Femur (tissue), 1 donor: ENCODE measurements at regions not wholly inside any gene's neighbourhood (a gene's known extent, or its start where the extent isn't known, plus 50 kb on each side); places are given as distances from the start of the nearest gene placed in this dataset.
"Not testable (repeated sequence)": the region's sequence is repeated elsewhere in the genome, so short reads cannot be mapped to it uniquely, and the experiment has no call there.

Source experiments
- DNase-seq: peaks from one replicate; pipeline ENCODE4 v3.0.0-alpha.2; 2017

- no peak for DNase-seq
These were observed 471.6 kb upstream of the FOXG1 start for GRCh38 chr14:28294834-28295440.

DNA sequence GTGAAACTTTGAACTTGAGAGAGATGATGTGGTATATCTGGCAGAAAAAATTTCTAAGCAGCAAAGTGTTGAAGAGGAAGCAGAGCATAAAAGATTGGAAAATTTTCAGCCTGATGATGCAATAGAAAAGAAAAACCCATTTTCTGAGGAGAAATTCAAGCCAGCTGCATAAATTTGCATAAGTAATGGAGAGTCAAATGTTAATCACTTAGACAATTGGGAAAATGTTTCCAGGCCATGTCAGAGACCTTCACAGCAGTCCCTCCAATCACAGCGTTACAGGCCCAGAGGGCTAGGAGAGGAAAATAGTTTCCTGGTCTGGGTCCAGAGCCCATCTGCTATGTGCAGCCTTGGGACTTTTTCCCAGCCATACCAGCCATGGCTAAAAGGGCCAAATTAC is 469.0 kb upstream of the FOXG1 start:
- no peak for DNase-seq

DNA sequence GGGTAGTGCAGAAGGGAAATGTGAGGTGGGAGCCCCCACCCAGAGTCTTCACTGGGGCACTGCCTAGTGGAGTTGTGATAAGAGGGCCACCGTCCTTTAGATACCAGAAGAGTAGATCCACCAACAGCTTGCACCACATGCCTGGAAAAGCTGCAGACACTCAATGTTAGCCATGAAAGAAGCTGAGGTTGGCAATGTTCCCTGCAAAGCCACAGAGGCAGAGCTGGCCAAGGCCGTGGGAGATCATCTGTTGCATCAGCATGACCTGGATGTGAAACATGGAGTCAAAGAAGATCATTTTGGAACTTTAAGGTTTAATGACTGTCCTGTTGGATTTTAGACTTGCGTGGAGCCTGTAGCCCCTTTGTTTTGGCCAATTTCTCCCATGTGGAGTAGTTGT is 468.4 kb upstream of the FOXG1 start:
- DNase-seq, result no peak

DNA sequence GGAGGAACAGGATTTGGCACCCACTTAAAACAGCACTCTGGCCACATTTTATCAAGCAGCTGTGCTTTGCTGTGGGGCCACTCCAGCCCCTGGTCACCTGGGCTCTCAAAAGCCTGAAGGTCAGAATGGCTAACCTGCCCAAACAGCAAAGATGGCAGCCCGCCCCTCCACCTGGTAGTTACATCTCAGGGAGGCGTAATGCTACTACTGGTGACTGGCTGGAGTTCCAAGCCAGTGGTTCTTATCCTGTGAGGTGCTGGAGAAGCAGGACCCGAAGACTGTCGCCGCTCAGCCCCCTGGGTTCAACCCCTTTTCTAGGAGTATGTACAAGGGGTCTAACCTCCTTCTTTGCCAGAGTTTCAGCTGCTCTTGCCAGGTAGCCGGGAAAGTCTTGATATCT is 467.4 kb upstream of the FOXG1 start:
- DNase-seq, result no peak

DNA sequence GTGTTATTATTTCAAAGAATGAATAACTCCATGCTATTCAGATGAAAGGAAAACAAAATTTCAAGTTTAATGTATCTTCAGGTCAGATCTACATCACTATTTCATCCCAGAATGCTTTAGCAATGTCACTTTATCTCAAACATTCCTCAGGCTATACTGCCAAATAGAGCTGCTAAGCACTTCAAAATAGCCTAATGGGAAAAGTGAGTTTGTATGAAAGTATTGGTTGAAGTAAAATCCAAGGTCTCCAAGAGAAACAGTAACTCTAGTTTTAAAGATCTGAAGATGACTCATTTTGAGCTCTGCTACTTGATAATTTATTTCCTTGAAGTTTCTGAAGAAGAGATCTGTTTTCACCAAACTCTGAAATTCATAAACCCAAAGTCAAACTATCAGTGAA is 466.2 kb upstream of the FOXG1 start:
- DNase-seq, result no peak

GRCh38 chr14:28301179-28301578 is 465.4 kb upstream of the FOXG1 start:
- no peak for DNase-seq

DNA sequence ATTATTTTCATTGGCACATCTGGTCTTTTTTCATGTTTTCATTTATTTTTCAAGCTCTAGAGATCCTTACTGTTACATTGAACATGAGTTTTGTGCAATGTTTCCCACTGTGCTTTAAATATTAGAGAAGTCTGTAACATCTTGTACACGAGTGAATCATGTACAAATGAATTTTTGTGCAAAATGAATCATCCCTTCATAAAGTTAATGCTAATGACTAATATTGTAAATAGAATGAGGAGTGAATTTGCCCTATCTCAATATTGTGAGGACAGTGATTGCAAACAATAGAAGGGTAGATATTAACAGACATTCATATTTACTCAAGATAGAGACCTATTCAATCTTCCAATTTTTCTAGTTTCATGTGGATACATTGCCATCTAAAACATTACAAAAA is 463.3 kb upstream of the FOXG1 start:
- no peak for DNase-seq

DNA sequence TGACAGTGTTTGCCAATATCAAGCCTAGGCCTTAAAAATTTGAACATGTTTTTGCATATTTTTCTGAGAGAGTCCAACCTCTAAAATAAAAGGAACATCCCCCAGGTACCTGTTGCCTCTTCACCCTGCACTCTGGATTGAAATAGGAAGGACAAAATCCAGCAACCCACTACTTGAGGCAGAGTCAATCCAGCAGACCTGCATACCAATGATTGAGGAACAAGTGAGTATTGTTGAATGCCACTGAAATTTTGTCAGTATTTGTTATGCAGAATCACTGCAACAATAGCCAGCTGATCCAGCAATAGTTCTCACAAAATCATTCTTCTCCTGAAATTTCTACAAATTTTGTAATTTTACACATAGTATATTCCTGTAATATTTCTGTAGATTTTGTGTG is 460.6 kb upstream of the FOXG1 start:
- DNase-seq, result no peak

- no peak for DNase-seq
These were observed 459.1 kb upstream of the FOXG1 start for GRCh38 chr14:28307506-28307905.

DNA sequence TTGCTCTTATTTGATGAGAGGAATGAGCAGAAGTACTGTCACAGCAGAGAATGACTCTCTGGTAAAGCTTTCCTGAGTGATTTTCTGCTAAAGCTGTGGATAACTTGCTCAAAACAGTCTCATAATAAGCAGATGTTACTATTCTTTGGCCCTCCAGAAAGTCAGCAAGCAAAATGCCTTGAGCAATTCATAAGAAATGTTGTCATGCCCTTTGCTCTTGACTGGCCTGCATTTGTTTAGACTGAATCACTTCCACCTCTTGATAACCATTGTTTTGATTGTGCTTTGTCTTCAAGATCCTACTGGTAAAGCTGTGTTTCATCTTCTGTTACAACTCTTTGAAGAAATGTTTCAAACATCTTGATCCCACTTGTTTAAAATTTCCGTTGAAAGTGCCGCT is 457.9 kb upstream of the FOXG1 start:
- no peak for DNase-seq

DNA sequence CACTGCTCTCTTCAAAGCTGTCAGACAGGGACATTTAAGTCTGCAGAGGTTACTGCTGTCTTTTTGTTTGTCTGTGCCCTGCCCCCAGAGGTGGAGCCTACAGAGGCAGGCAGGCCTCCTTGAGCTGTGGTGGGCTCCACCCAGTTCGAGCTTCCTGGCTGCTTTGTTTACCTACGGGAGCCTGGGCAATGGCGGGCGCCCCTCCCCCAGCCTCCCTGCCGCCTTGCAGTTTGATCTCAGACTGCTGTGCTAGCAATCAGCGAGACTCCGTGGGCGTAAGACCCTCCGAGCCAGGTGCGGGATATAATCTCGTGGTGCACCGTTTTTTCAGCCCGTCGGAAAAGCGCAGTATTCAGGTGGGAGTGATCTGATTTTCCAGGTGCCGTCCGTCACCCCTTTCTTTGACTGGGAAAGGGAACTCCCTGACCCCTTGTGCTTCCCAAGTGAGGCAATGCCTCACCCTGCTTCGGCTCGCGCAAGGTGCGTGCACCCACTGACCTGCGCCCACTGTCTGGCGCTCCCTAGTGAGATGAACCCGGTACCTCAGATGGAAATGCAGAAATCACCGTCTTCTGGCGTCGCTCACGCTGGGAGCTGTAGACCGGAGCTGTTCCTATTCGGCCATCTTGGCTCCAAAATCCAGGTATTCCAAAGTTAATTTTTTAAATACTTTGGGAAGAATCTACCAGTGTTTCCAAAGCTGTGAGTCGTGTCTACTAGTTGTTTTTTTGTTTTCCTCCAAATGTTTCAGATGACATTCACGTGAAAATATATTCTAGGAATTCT is 448.5 kb upstream of the FOXG1 start:
- not testable (repeated sequence) for DNase-seq

GRCh38 chr14:28321475-28322244 is 444.9 kb upstream of the FOXG1 start:
- DNase-seq, result no peak

GRCh38 chr14:28323366-28323765 is 443.2 kb upstream of the FOXG1 start:
- no peak for DNase-seq

GRCh38 chr14:28323951-28324741 is 442.4 kb upstream of the FOXG1 start:
- no peak for DNase-seq

GRCh38 chr14:28340816-28341215 is 425.8 kb upstream of the FOXG1 start:
- DNase-seq, result no peak

- no peak for DNase-seq
These were observed 422.2 kb upstream of the FOXG1 start for GRCh38 chr14:28344381-28344780.

GRCh38 chr14:28348797-28349196 is 417.8 kb upstream of the FOXG1 start:
- DNase-seq, result no peak

- no peak for DNase-seq
These were observed 409.8 kb upstream of the FOXG1 start for GRCh38 chr14:28356819-28357218.

DNA sequence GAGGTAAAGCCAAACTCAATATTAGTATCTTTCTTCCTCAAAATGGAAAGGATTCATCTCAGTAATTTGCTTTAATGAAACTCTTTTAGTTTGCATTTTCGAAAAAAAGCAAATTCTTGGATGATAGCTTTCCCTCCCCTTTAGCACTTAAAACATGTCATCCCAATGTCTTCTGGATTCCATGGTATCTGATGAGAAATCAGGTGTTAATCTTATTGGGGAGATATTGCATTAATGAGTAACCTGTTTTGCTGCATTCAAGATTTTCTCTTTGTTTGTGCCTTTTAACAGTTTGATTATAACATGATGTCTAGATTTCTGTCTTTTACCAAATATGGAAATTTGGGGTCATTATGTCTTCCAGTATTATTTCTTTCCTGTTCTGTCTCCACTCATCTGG is 405.1 kb upstream of the FOXG1 start:
- DNase-seq, result no peak

GRCh38 chr14:28365510-28365909 is 401.1 kb upstream of the FOXG1 start:
- DNase-seq, result no peak

DNA sequence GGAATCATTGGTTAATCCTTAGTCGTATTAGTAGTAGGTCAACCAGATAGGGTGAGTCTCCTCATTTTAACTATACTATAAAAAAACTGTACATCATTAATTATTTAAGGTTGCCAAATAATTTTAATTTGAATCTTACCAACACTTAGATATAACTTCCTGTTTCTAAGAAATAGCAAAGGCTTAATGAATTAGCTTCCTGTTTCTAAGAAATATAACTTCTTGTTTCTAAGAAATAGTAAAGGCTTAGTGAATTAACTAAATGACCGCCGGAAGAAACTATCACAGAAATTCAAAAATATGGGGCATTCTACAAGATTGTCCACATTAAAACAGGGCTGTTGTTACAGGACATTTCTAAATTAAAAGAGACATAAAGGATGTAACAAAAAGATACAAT is 392.9 kb upstream of the FOXG1 start:
- DNase-seq, result no peak

- DNase-seq, result no peak
These were observed 391.3 kb upstream of the FOXG1 start for GRCh38 chr14:28375295-28375694.

DNA sequence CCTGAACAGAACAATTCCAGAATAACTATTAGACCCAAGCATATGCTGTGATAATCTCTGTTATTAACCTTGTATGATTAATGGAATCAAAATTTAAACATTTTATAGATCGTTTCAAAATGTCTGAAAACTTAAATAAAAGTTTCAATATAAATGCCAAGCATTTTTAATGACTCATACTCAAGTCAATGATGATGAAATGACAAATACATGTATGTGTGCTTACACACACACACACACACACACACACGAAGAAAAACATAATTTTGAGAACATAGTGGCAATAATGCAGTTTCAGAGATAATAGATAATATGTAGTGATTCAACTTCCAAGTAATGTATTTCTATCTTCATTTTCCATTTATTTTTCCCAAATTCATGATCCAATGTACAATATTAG is 384.9 kb upstream of the FOXG1 start:
- DNase-seq, result no peak
